HFFc6 (cell line): ENCODE measurements at regions not wholly inside any gene's neighbourhood (a gene's known extent, or its start where the extent isn't known, plus 50 kb on each side); places are given as distances from the start of the nearest gene placed in this dataset.
A peak's percentile ranks its signal among the peaks of the same experiment; 100 is the strongest.
"Not testable (repeated sequence)": the region's sequence is repeated elsewhere in the genome, so short reads cannot be mapped to it uniquely, and the experiment has no call there.

Source experiments
- DNase-seq: peaks from one replicate; pipeline ENCODE4 v3.0.0-alpha.2; 2018
- H3K27ac Mint-ChIP-seq: 2 replicates; pipeline ENCODE4 v1.8.0; 2020; ENCODE audit warnings: mild to moderate bottlenecking, mixed read lengths
- H3K27me3 Mint-ChIP-seq: 2 replicates; pipeline ENCODE4 v1.8.0; 2021; ENCODE audit warnings: mild to moderate bottlenecking, moderate library complexity, mixed read lengths; ENCODE audit not compliant: insufficient read depth
- H3K36me3 Mint-ChIP-seq: 2 replicates; pipeline ENCODE4 v1.8.0; 2021; ENCODE audit warnings: low read depth, mixed read lengths
- H3K4me1 Mint-ChIP-seq: 2 replicates; pipeline ENCODE4 v1.8.0; 2020; ENCODE audit warnings: low read depth, mixed read lengths
- H3K4me3 Mint-ChIP-seq: 2 replicates; pipeline ENCODE4 v1.8.0; 2020; ENCODE audit warnings: mild to moderate bottlenecking, moderate library complexity, mixed read lengths
- H3K9me3 Mint-ChIP-seq: 2 replicates; pipeline ENCODE4 v1.8.0; 2020; ENCODE audit warnings: mild to moderate bottlenecking, mixed read lengths
- CTCF ChIP-seq: fragments of 200-600 bp; sonication (generic); IDR thresholded peaks from 2 replicates; pipeline ENCODE4 v1.5.0; 2021; ENCODE audit warnings: antibody characterized with exemption, mild to moderate bottlenecking

GRCh38 chrX:37509349-37509748 is 62.1 kb upstream of the LANCL3 start:
- no peaks in the 10 kb centered on the region for H3K9me3 Mint-ChIP-seq
- H3K36me3 Mint-ChIP-seq, result no peaks in the 10 kb centered on the region
- no peaks in the 10 kb centered on the region for H3K4me1 Mint-ChIP-seq
- no peak overlapping the region for H3K27ac Mint-ChIP-seq
- DNase-seq, result no peak
- TF ChIP-seq CTCF, result peak; percentile 47
- no peaks in the 10 kb centered on the region for H3K27me3 Mint-ChIP-seq
- H3K4me3 Mint-ChIP-seq, result no peak overlapping the region

GRCh38 chrX:37516512-37516911 is 54.9 kb upstream of the LANCL3 start:
- not testable (repeated sequence) for H3K36me3 Mint-ChIP-seq, H3K9me3 Mint-ChIP-seq, H3K4me3 Mint-ChIP-seq, DNase-seq, H3K27ac Mint-ChIP-seq, H3K4me1 Mint-ChIP-seq, H3K27me3 Mint-ChIP-seq

- not testable (repeated sequence) for DNase-seq, H3K4me3 Mint-ChIP-seq, H3K4me1 Mint-ChIP-seq, H3K9me3 Mint-ChIP-seq, H3K36me3 Mint-ChIP-seq, H3K27ac Mint-ChIP-seq, H3K27me3 Mint-ChIP-seq
These were observed 52.2 kb upstream of the LANCL3 start for GRCh38 chrX:37519261-37519660.

GRCh38 chrX:37520860-37521450 is 50.5 kb upstream of the LANCL3 start:
- H3K36me3 Mint-ChIP-seq, H3K27me3 Mint-ChIP-seq, H3K4me3 Mint-ChIP-seq, H3K4me1 Mint-ChIP-seq, H3K9me3 Mint-ChIP-seq: not testable (repeated sequence)
- peak; percentile 58 for DNase-seq
- peak overlapping the region; percentile 42; the same call in 1 of the 2 replicates for H3K27ac Mint-ChIP-seq
